Fibroblast of pulmonary artery (primary cell): ENCODE measurements at regions not wholly inside any gene's neighbourhood (a gene's known extent, or its start where the extent isn't known, plus 50 kb on each side); places are given as distances from the start of the nearest gene placed in this dataset.

Experiments
- DNase-seq: peaks from one replicate; pipeline ENCODE4 v3.0.0-alpha.2; 2010; ENCODE audit warnings: low read depth
- H3K4me3 ChIP-seq: replicated peaks from 2 replicates; pipeline ENCODE4 v1.5.1; 2011; ENCODE audit warnings: low read depth, mild to moderate bottlenecking, control low read depth, low read length, moderate library complexity
- CTCF ChIP-seq: IDR thresholded peaks from 2 replicates; pipeline ENCODE4 v1.5.1; 2011; ENCODE audit warnings: mild to moderate bottlenecking, control low read depth, low read length, inconsistent platforms; ENCODE audit errors: missing control alignments

GRCh38 chr5:63596254-63596653 lies 366.0 kb downstream of the HTR1A start:
- TF ChIP-seq CTCF = no peak
- DNase-seq = no peak
- H3K4me3 ChIP-seq = no peak overlapping the region

- no peak for TF ChIP-seq CTCF
- H3K4me3 ChIP-seq = no peak overlapping the region
- no peak for DNase-seq
Observed at GRCh38 chr5:63573380-63573779, 388.9 kb downstream of the HTR1A start.

- TF ChIP-seq CTCF = no peak
- no peak overlapping the region for H3K4me3 ChIP-seq
- no peak for DNase-seq
Observed at GRCh38 chr5:63572740-63573139, 389.5 kb downstream of the HTR1A start.

GRCh38 chr5:63570752-63571151 lies 391.5 kb downstream of the HTR1A start:
- no peak overlapping the region for H3K4me3 ChIP-seq
- no peak for DNase-seq
- TF ChIP-seq CTCF = no peak

- no peak for TF ChIP-seq CTCF
- H3K4me3 ChIP-seq = no peak overlapping the region
- DNase-seq = no peak
Observed at GRCh38 chr5:63564789-63565188, 397.5 kb downstream of the HTR1A start.

GRCh38 chr5:63563008-63563917 lies 399.0 kb downstream of the HTR1A start:
- DNase-seq = no peak
- no peak overlapping the region for H3K4me3 ChIP-seq
- no peak for TF ChIP-seq CTCF

- TF ChIP-seq CTCF = no peak
- H3K4me3 ChIP-seq = no peak overlapping the region
- DNase-seq = no peak
Observed at GRCh38 chr5:63555874-63556273, 406.4 kb downstream of the HTR1A start.
